Neural progenitor cell (in vitro differentiated cells): ENCODE measurements at regions not wholly inside any gene's neighbourhood (a gene's known extent, or its start where the extent isn't known, plus 50 kb on each side); places are given as distances from the start of the nearest gene placed in this dataset.

Experiments
- CTCF ChIP-seq: fragments of 200-600 bp; sonication (generic); IDR thresholded peaks from 2 replicates; pipeline ENCODE4 v1.5.1; 2017; ENCODE audit warnings: antibody characterized with exemption, mild to moderate bottlenecking
- EZH2 ChIP-seq: fragments of 200-600 bp; sonication (generic); IDR thresholded peaks from 2 replicates; pipeline ENCODE4 v1.6.1; 2017; ENCODE audit warnings: antibody characterized with exemption, mild to moderate bottlenecking, moderate library complexity

DNA sequence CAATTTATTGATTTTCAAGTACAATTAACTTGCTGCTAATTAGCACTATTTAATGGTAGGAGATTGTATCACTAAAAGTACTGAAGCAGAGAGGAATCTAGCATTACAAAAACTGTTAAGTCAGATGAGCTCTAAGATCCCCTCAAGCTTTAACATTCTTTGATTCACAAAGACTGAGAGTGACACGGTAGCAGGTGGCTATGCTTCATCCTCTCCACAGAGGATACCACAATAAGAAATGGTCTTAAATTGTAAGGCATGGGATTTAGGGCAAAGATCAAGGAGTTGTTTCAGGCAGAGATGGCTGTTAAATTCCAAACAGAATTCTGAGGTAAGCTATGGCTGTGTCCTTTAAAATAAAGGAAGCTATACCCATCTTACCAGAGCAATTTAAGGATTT is 67.8 kb upstream of the BEND6 start:
- TF ChIP-seq CTCF (no peak), EZH2 (no peak)
